ENCODE measurements at regions not wholly inside any gene's neighbourhood (a gene's known extent, or its start where the extent isn't known, plus 50 kb on each side); places are given as distances from the start of the nearest gene placed in this dataset.

DNA sequence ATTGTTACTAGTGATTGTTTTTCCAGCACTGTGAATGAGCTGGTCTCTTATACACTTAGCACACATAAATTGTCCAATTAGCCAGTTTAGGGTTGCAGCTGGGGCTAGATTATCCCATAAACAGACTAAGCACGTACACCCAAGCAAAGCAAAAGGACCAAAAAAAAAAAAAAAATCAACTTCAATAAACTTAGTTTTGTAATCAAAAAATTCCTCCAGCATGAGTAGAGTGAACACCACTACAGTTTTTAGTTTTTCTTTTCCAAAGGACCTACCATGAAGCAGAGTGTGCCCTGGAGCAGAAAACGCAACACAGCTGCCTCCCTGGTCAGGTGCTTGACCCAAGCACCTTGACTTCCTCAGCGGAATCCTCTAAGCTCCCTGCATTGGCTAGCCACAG lies 249.4 kb upstream of the SLC14A2 start:
- H3K27ac ChIP-seq, result no peak overlapping the region
- intact Hi-C loops (cut with DNase I), result no loop called here
- no peak overlapping the region for H3K4me3 ChIP-seq
- H3K27me3 ChIP-seq, result no peaks in the 10 kb centered on the region
- H3K4me1 ChIP-seq (ENCODE audit: insufficient read depth), result no peaks in the 10 kb centered on the region
- TF ChIP-seq EP300 (IDR thresholded peaks at IDR 0.05), result no peak
- TF ChIP-seq, protein P1, sequence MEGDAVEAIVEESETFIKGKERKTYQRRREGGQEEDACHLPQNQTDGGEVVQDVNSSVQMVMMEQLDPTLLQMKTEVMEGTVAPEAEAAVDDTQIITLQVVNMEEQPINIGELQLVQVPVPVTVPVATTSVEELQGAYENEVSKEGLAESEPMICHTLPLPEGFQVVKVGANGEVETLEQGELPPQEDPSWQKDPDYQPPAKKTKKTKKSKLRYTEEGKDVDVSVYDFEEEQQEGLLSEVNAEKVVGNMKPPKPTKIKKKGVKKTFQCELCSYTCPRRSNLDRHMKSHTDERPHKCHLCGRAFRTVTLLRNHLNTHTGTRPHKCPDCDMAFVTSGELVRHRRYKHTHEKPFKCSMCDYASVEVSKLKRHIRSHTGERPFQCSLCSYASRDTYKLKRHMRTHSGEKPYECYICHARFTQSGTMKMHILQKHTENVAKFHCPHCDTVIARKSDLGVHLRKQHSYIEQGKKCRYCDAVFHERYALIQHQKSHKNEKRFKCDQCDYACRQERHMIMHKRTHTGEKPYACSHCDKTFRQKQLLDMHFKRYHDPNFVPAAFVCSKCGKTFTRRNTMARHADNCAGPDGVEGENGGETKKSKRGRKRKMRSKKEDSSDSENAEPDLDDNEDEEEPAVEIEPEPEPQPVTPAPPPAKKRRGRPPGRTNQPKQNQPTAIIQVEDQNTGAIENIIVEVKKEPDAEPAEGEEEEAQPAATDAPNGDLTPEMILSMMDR (IDR thresholded peaks at IDR 0.05), result no peak
- TF ChIP-seq POLR2A (IDR thresholded peaks at IDR 0.05), result no peak
- WGBS, 3 donors, result 21 to 31% (median 29%) methylated on average over 3 of the region's 3 CpGs
- H3K36me3 ChIP-seq, result no peaks in the 10 kb centered on the region
- DNase-seq, result no peak
- H3K9me3 ChIP-seq, result no peaks in the 10 kb centered on the region

DNA sequence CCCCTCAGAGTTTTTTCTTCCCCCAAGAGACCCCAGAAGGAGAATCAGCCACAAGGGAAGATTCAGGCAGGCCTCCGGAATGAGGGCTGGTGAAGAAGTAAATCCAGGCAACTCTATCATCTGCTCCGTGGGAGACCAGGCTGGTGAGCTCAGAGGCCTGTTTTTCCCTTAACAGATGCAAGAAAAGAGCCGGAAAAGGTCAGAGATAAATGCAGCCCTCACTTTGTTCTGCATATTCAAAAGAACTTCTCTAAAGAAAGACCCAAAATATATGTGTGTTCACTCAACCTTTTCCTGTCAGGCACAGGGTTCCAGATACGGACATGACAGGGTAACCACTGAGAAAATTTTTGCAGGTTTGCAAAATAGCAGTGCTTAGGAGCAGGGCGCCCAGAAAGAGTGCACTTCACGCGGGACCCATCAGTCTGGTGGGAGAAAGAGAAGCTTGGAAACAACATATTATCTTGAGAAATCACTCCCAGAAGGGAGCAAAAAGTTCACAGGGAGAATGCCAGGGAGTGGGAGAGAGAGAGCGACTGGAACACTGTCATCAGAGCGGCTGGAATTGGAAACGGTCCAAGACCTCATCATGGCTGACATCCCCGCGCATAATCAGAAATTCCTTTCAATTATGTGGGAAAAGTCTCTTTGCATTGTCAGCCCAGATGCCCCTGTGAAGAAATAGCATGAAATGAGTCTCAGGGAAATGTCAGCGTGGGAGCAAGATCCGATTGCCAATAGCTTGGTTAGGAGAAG lies 244.8 kb upstream of the SLC14A2 start:
- no peak overlapping the region for H3K27ac ChIP-seq
- no peak for TF ChIP-seq EP300 (IDR thresholded peaks at IDR 0.05)
- TF ChIP-seq POLR2A (IDR thresholded peaks at IDR 0.05), result no peak
- TF ChIP-seq, protein P1 (IDR thresholded peaks at IDR 0.05), result no peak

DNA sequence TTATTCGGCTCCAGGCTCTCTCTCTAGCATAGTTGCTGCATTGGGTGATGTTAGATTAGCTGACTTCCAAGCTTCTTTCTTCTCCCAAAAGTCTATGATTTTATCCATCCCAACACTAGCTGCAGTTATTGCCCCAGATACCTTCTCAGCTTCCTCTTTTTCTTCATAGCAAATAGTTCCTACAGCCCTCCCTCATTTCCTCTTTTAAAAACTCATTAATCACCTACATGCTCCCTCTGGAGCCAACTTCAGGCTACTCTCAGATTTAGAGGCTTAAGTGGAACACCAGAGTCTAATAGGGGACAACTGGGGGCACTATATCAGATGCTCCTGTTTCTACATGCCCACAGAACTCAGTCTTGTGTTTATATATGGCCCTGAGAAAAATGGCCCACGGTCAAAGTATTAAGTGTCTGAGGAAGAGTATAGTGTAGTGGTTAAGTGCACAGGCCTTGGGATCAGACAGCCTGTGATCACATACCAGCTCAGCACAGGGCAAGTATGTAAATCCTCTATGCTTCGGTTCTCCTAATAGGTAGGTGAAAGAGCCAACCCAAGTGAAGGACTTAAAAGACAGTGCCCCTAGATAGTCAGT lies 241.9 kb upstream of the SLC14A2 start:
- Histone ChIP-seq H3K27ac (no peak overlapping the region), H3K4me1 (ENCODE audit: insufficient read depth) (no peaks in the 10 kb centered on the region), H3K36me3 (no peaks in the 10 kb centered on the region), H3K4me3 (no peak overlapping the region), H3K27me3 (no peaks in the 10 kb centered on the region), H3K9me3 (no peaks in the 10 kb centered on the region)
- WGBS, 3 donors, result 82 to 93% (median 83%) methylated on average over 3 of the region's 3 CpGs
- intact Hi-C loops (cut with DNase I), result no loop called here
- TF ChIP-seq EP300 (IDR thresholded peaks at IDR 0.05) (no peak), POLR2A (IDR thresholded peaks at IDR 0.05) (no peak)
- TF ChIP-seq, protein P1 (IDR thresholded peaks at IDR 0.05), result no peak
- DNase-seq, result no peak

More for the DNA sequence above, 244.8 kb upstream of the SLC14A2 start:
- Histone ChIP-seq H3K27me3 (no peaks in the 10 kb centered on the region), H3K4me3 (no peak overlapping the region), H3K36me3 (no peaks in the 10 kb centered on the region), H3K9me3 (no peaks in the 10 kb centered on the region), H3K4me1 (ENCODE audit: insufficient read depth) (no peaks in the 10 kb centered on the region)
- no peak for DNase-seq
- intact Hi-C loops (cut with DNase I), result no loop called here
- WGBS, 3 donors, result 54 to 62% (median 62%) methylated on average over 14 of the region's 14 CpGs

DNA sequence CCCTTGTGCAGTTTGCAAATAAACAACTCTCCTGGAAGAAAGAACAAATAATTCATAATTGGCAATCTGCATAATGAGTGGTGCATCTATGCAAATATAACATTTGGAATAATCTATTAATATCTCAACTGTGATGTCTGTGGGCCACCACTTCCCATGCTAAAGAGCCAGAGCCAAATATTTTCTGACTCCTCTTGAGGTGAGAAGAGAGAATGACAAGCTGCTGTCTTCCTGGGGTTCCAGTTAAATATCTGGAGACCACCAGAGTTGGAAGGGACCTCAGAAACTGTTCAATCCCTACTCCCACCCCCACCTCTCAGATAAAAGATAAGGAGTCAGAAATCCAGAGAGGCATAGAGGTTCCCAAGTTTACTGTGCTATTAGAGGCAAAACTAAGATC lies 241.0 kb upstream of the SLC14A2 start:
- intact Hi-C loops (cut with DNase I), result no loop called here
- H3K36me3 ChIP-seq, result no peaks in the 10 kb centered on the region
- no peak for DNase-seq
- no peaks in the 10 kb centered on the region for H3K9me3 ChIP-seq
- H3K4me1 ChIP-seq (ENCODE audit: insufficient read depth), result no peaks in the 10 kb centered on the region
- H3K27me3 ChIP-seq, result no peaks in the 10 kb centered on the region
- no peak overlapping the region for H3K27ac ChIP-seq
- TF ChIP-seq EP300 (IDR thresholded peaks at IDR 0.05), result no peak
- TF ChIP-seq, protein P1 (IDR thresholded peaks at IDR 0.05), result no peak
- TF ChIP-seq POLR2A (IDR thresholded peaks at IDR 0.05), result no peak
- no peak overlapping the region for H3K4me3 ChIP-seq

All from ovary (tissue), 7 donors.